OCI-LY3 (cell line): ENCODE measurements at regions not wholly inside any gene's neighbourhood (a gene's known extent, or its start where the extent isn't known, plus 50 kb on each side); places are given as distances from the start of the nearest gene placed in this dataset.

Experiments
- H2AFZ ChIP-seq: fragments of 200-600, 300-600 bp; shearing (Covaris generic); 2 replicates; pipeline ENCODE4 v1.6.0; 2014; ENCODE audit warnings: antibody characterized with exemption, low read depth, low read length
- H3K27ac ChIP-seq: fragments of 200-600, 300-600 bp; sonication (generic); 2 replicates; pipeline ENCODE4 v1.5.1; 2014; ENCODE audit warnings: mild to moderate bottlenecking, low read length, moderate library complexity, mixed read lengths
- H3K27me3 ChIP-seq: fragments of 200-600, 300-600 bp; sonication (generic); 2 replicates; pipeline ENCODE4 v1.6.1; 2014; ENCODE audit warnings: low read depth, low read length, mixed read lengths
- H3K36me3 ChIP-seq: fragments of 200-600, 300-600 bp; sonication (generic); replicated peaks from 2 replicates; pipeline ENCODE3; 2014; ENCODE audit warnings: low read depth, low read length, mixed read lengths
- H3K4me1 ChIP-seq: fragments of 300-600, 200-600 bp; sonication (generic); 2 replicates; pipeline ENCODE4 v1.6.1; 2014; ENCODE audit warnings: low read length, mixed read lengths
- H3K4me2 ChIP-seq: fragments of 200-600, 300-600 bp; sonication (generic); 2 replicates; pipeline ENCODE4 v1.6.1; 2014; ENCODE audit warnings: low read length, mixed read lengths
- H3K4me3 ChIP-seq: fragments of 300-600, 200-600 bp; sonication (generic); 2 replicates; pipeline ENCODE4 v1.5.1; 2014; ENCODE audit warnings: antibody characterized with exemption, mild to moderate bottlenecking, low read length, moderate library complexity
- H3K79me2 ChIP-seq: fragments of 300-600, 200-600 bp; shearing (Covaris generic); 2 replicates; pipeline ENCODE4 v1.6.1; 2014; ENCODE audit warnings: mild to moderate bottlenecking, low read length, mixed read lengths
- H3K9ac ChIP-seq: fragments of 300-600, 200-600 bp; shearing (Covaris generic); 2 replicates; pipeline ENCODE4 v1.6.0; 2014; ENCODE audit warnings: mild to moderate bottlenecking, low read length, moderate library complexity
- H3K9me3 ChIP-seq: fragments of 200-600, 300-600 bp; shearing (Covaris generic); 2 replicates; pipeline ENCODE4 v1.6.1; 2014; ENCODE audit warnings: low read length, mixed read lengths; ENCODE audit not compliant: insufficient read depth
- H4K20me1 ChIP-seq: fragments of 200-600, 300-600 bp; sonication (generic); 2 replicates; pipeline ENCODE4 v1.6.1; 2016; ENCODE audit warnings: low read length, mixed read lengths; ENCODE audit not compliant: insufficient read depth
- CTCF ChIP-seq: fragments of 200-600, 300-600 bp; sonication (generic); IDR thresholded peaks from 2 replicates; pipeline ENCODE4 v1.5.1; 2014; ENCODE audit warnings: antibody characterized with exemption, low read length, low read depth
- EZH2phosphoT487 ChIP-seq: fragments of 200-600 bp; shearing (Covaris generic); IDR thresholded peaks from 2 replicates; pipeline ENCODE4 v1.6.1; 2018; ENCODE audit warnings: antibody characterized with exemption, mixed run types, low read depth

- Histone ChIP-seq H3K4me2 (no peak overlapping the region), H3K9me3 (no peaks in the 10 kb centered on the region), H3K27me3 (peaks cover 6% of the 10 kb centered on the region; the same call in 1 of the 2 replicates), H3K79me2 (no peaks in the 10 kb centered on the region), H3K4me1 (no peaks in the 10 kb centered on the region), H3K9ac (no peak overlapping the region), H3K27ac (no peak overlapping the region), H3K36me3 (no peaks in the 10 kb centered on the region), H3K4me3 (no peak overlapping the region), H4K20me1 (no peaks in the 10 kb centered on the region), H2AFZ (no peak overlapping the region)
- no peak for TF ChIP-seq EZH2phosphoT487
- no peak for TF ChIP-seq CTCF
Observed at GRCh38 chr11:121696177-121696871, 243.6 kb upstream of the SORL1-AS1 start.

GRCh38 chr11:121692236-121692635 is 239.5 kb upstream of the SORL1-AS1 start:
- H3K4me2 ChIP-seq, result no peak overlapping the region
- H3K4me3 ChIP-seq, result no peak overlapping the region
- H3K9ac ChIP-seq, result no peak overlapping the region
- H4K20me1 ChIP-seq, result no peaks in the 10 kb centered on the region
- H3K27me3 ChIP-seq, result no peaks in the 10 kb centered on the region
- H2AFZ ChIP-seq, result no peak overlapping the region
- no peaks in the 10 kb centered on the region for H3K36me3 ChIP-seq
- H3K27ac ChIP-seq, result no peak overlapping the region
- no peaks in the 10 kb centered on the region for H3K9me3 ChIP-seq
- no peak for TF ChIP-seq EZH2phosphoT487
- no peak for TF ChIP-seq CTCF
- no peaks in the 10 kb centered on the region for H3K79me2 ChIP-seq
- no peaks in the 10 kb centered on the region for H3K4me1 ChIP-seq

GRCh38 chr11:121688860-121689614 is 236.3 kb upstream of the SORL1-AS1 start:
- H3K4me2 ChIP-seq, result no peak overlapping the region
- peaks cover 3% of the 10 kb centered on the region for H3K4me1 ChIP-seq
- no peak overlapping the region for H3K27ac ChIP-seq

More at GRCh38 chr11:121688860-121689614, 236.3 kb upstream of the SORL1-AS1 start:
- Histone ChIP-seq H3K79me2 (no peaks in the 10 kb centered on the region), H3K36me3 (no peaks in the 10 kb centered on the region), H2AFZ (no peak overlapping the region), H4K20me1 (no peaks in the 10 kb centered on the region), H3K9me3 (no peaks in the 10 kb centered on the region), H3K9ac (no peak overlapping the region), H3K27me3 (no peaks in the 10 kb centered on the region), H3K4me3 (no peak overlapping the region)
- TF ChIP-seq CTCF (no peak), EZH2phosphoT487 (no peak)
